GM18861 (cell line): ENCODE measurements at regions not wholly inside any gene's neighbourhood (a gene's known extent, or its start where the extent isn't known, plus 50 kb on each side); places are given as distances from the start of the nearest gene placed in this dataset.

ENCODE experiments used
- ATAC-seq: cut with Tn5 transposase; IDR thresholded peaks from one replicate; pipeline ENCODE4 v1.9.1; 2021; ENCODE audit not compliant: unreplicated experiment

GRCh38 chr22:47817380-47817779 is 1054.9 kb downstream of the TBC1D22A start:
- no peak for ATAC-seq

- no peak for ATAC-seq
Observed at GRCh38 chr22:47816863-47817210, 1054.4 kb downstream of the TBC1D22A start.

- ATAC-seq = no peak
Observed at GRCh38 chr22:47816121-47816862, 1053.8 kb downstream of the TBC1D22A start.

GRCh38 chr22:47814474-47814873 is 1052.0 kb downstream of the TBC1D22A start:
- ATAC-seq = no peak

- no peak for ATAC-seq
Observed at GRCh38 chr22:47813661-47814060, 1051.2 kb downstream of the TBC1D22A start.

GRCh38 chr22:47811971-47812370 is 1049.5 kb downstream of the TBC1D22A start:
- ATAC-seq = no peak

GRCh38 chr22:47810505-47811500 is 1048.4 kb downstream of the TBC1D22A start:
- ATAC-seq = no peak

GRCh38 chr22:47808886-47809620 is 1046.6 kb downstream of the TBC1D22A start:
- no peak for ATAC-seq

GRCh38 chr22:47808236-47808635 is 1045.8 kb downstream of the TBC1D22A start:
- no peak for ATAC-seq

- ATAC-seq = no peak
Observed at GRCh38 chr22:47807506-47807905, 1045.1 kb downstream of the TBC1D22A start.

GRCh38 chr22:47806894-47807293 is 1044.4 kb downstream of the TBC1D22A start:
- no peak for ATAC-seq

- ATAC-seq = no peak
Observed at GRCh38 chr22:47805394-47805935, 1043.0 kb downstream of the TBC1D22A start.

GRCh38 chr22:47804281-47804680 is 1041.8 kb downstream of the TBC1D22A start:
- ATAC-seq = no peak

- ATAC-seq = no peak
Observed at GRCh38 chr22:47802421-47802820, 1040.0 kb downstream of the TBC1D22A start.

GRCh38 chr22:47801541-47802245 is 1039.2 kb downstream of the TBC1D22A start:
- no peak for ATAC-seq

- no peak for ATAC-seq
Observed at GRCh38 chr22:47798229-47798628, 1035.8 kb downstream of the TBC1D22A start.

- no peak for ATAC-seq
Observed at GRCh38 chr22:47797342-47797945, 1035.0 kb downstream of the TBC1D22A start.

- no peak for ATAC-seq
Observed at GRCh38 chr22:47796128-47796908, 1033.9 kb downstream of the TBC1D22A start.

GRCh38 chr22:47795477-47796127 is 1033.2 kb downstream of the TBC1D22A start:
- ATAC-seq = no peak
